22Rv1 (cell line): ENCODE measurements at regions not wholly inside any gene's neighbourhood (a gene's known extent, or its start where the extent isn't known, plus 50 kb on each side); places are given as distances from the start of the nearest gene placed in this dataset.
"Not testable (repeated sequence)": the region's sequence is repeated elsewhere in the genome, so short reads cannot be mapped to it uniquely, and the experiment has no call there.

Experiments used
- ZFX ChIP-seq: fragments of 450-650 bp; IDR thresholded peaks from 2 replicates; pipeline ENCODE4 v1.6.1; 2017; ENCODE audit warnings: antibody characterized with exemption, borderline replicate concordance
- TF ChIP-seq, protein P1 (sequence below): fragments of 450-650 bp; IDR thresholded peaks from 2 replicates; pipeline ENCODE4 v1.5.1; 2017; ENCODE audit warnings: mild to moderate bottlenecking

DNA sequence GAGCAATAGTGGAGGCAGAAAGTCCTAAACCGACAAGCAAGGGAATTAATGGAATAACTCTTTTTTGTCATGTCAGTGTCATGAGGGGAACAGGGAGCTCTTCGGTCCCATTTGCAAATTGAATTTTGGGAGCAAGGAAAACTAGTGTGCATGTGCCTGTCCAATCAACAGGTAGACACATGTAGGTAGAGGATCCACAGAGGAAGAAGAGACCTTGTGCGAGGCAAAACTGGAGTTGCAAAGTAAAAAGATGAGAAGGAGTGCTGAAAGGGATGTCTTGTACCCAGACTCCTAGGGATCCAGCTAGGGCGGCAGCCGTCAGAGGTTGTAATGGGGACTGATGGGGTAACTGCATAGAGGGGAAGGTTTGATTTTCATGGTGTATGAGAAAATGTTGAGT lies 156.8 kb upstream of the SNX2 start:
- TF ChIP-seq, protein P1, sequence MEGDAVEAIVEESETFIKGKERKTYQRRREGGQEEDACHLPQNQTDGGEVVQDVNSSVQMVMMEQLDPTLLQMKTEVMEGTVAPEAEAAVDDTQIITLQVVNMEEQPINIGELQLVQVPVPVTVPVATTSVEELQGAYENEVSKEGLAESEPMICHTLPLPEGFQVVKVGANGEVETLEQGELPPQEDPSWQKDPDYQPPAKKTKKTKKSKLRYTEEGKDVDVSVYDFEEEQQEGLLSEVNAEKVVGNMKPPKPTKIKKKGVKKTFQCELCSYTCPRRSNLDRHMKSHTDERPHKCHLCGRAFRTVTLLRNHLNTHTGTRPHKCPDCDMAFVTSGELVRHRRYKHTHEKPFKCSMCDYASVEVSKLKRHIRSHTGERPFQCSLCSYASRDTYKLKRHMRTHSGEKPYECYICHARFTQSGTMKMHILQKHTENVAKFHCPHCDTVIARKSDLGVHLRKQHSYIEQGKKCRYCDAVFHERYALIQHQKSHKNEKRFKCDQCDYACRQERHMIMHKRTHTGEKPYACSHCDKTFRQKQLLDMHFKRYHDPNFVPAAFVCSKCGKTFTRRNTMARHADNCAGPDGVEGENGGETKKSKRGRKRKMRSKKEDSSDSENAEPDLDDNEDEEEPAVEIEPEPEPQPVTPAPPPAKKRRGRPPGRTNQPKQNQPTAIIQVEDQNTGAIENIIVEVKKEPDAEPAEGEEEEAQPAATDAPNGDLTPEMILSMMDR, result not testable (repeated sequence)
- TF ChIP-seq ZFX, result not testable (repeated sequence)
